Neural cell (in vitro differentiated cells): ENCODE measurements at regions not wholly inside any gene's neighbourhood (a gene's known extent, or its start where the extent isn't known, plus 50 kb on each side); places are given as distances from the start of the nearest gene placed in this dataset.

Source experiments
- CTCF ChIP-seq: fragments of 450-650 bp; IDR thresholded peaks from 2 replicates; pipeline ENCODE4 v1.5.1; 2014; ENCODE audit warnings: antibody characterized with exemption, mild to moderate bottlenecking, moderate library complexity; ENCODE audit not compliant: poor library complexity, severe bottlenecking
- EZH2 ChIP-seq: fragments of 200-600, 300-800 bp; shearing (Covaris generic), sonication (generic); IDR thresholded peaks from 2 replicates; pipeline ENCODE4 v1.6.1; 2014; ENCODE audit warnings: antibody characterized with exemption, low read length, borderline replicate concordance, mild to moderate bottlenecking; ENCODE audit not compliant: insufficient read depth, poor library complexity, severe bottlenecking
- MXI1 ChIP-seq: fragments of 450-650 bp; conservative IDR thresholded peaks from 2 replicates; pipeline ENCODE4 v1.6.1; 2014; ENCODE audit warnings: antibody characterized with exemption, mild to moderate bottlenecking; ENCODE audit not compliant: poor library complexity, severe bottlenecking
- POLR2AphosphoS5 ChIP-seq: IDR thresholded peaks from 2 replicates; pipeline ENCODE4 v1.6.1; 2012
- RAD21 ChIP-seq: fragments of 450-650 bp; conservative IDR thresholded peaks from 2 replicates; pipeline ENCODE4 v1.6.1; 2014; ENCODE audit warnings: antibody characterized with exemption, mild to moderate bottlenecking, moderate library complexity
- SMC3 ChIP-seq: fragments of 450-650 bp; conservative IDR thresholded peaks from 2 replicates; pipeline ENCODE4 v1.6.1; 2014; ENCODE audit warnings: antibody characterized with exemption, mild to moderate bottlenecking, moderate library complexity; ENCODE audit not compliant: poor library complexity
- TAF1 ChIP-seq: IDR thresholded peaks from 2 replicates; pipeline ENCODE4 v1.6.1; 2012; ENCODE audit warnings: low read depth
- TF ChIP-seq, protein P1 (sequence below): IDR thresholded peaks from 2 replicates; pipeline ENCODE4 v1.6.1; 2012; ENCODE audit warnings: borderline replicate concordance

DNA sequence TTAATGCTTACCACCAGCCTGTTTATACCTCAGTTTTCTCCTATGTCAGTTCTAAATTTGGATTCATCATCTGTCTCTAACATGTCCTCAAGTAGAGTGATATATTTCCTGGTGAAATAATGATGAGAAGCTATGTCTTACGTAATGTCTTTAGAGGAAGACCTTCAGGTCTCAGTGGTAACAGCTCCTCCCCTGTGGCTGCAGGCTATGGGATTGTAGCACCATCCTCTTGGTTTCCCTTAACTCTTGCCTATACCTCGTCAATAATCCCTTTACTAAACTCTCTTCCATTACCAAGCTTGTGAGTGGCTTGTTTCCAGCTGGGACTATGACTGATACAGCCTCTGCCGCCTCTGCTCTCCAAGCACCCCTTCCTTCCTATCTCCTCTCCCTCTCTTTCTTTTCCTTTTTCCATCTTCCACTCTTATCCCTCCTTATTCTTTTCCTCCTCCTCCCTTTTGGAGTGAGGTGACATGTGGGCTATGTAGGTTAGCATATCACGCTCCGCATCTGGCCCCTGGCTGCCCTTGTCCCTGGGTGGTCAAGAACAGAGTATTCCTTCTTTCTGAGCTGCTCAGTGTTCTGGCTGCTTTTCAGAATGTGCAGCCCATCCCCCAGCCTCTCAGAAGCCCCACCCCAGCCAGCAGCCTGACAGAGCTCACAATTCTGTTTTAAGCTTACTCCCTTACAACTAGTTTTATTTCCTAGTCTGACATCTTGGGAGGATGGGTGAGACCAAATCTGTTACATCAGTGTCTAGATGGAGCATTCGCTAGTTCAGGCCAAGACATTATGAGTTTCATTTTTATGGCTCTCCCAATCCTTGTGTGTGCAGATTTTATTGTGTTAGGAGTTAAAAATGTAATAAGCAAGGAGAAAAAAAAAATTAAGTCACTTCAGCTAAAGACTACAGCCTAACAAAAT lies 75.0 kb upstream of the RNU6-1 start:
- TF ChIP-seq EZH2 (no peak), CTCF (no peak), POLR2AphosphoS5 (no peak), RAD21 (no peak), MXI1 (no peak), TAF1 (no peak), SMC3 (no peak)
- TF ChIP-seq, protein P1, sequence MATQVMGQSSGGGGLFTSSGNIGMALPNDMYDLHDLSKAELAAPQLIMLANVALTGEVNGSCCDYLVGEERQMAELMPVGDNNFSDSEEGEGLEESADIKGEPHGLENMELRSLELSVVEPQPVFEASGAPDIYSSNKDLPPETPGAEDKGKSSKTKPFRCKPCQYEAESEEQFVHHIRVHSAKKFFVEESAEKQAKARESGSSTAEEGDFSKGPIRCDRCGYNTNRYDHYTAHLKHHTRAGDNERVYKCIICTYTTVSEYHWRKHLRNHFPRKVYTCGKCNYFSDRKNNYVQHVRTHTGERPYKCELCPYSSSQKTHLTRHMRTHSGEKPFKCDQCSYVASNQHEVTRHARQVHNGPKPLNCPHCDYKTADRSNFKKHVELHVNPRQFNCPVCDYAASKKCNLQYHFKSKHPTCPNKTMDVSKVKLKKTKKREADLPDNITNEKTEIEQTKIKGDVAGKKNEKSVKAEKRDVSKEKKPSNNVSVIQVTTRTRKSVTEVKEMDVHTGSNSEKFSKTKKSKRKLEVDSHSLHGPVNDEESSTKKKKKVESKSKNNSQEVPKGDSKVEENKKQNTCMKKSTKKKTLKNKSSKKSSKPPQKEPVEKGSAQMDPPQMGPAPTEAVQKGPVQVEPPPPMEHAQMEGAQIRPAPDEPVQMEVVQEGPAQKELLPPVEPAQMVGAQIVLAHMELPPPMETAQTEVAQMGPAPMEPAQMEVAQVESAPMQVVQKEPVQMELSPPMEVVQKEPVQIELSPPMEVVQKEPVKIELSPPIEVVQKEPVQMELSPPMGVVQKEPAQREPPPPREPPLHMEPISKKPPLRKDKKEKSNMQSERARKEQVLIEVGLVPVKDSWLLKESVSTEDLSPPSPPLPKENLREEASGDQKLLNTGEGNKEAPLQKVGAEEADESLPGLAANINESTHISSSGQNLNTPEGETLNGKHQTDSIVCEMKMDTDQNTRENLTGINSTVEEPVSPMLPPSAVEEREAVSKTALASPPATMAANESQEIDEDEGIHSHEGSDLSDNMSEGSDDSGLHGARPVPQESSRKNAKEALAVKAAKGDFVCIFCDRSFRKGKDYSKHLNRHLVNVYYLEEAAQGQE = no peak
